GM12873 (cell line): ENCODE measurements at regions not wholly inside any gene's neighbourhood (a gene's known extent, or its start where the extent isn't known, plus 50 kb on each side); places are given as distances from the start of the nearest gene placed in this dataset.

Experiments used
- TF ChIP-seq, protein P1 (sequence below): IDR thresholded peaks from 2 replicates; pipeline ENCODE4 v1.5.1; 2012; ENCODE audit warnings: low read depth, mild to moderate bottlenecking, moderate library complexity, low read length, control low read depth; ENCODE audit not compliant: insufficient read depth; ENCODE audit errors: missing control alignments

DNA sequence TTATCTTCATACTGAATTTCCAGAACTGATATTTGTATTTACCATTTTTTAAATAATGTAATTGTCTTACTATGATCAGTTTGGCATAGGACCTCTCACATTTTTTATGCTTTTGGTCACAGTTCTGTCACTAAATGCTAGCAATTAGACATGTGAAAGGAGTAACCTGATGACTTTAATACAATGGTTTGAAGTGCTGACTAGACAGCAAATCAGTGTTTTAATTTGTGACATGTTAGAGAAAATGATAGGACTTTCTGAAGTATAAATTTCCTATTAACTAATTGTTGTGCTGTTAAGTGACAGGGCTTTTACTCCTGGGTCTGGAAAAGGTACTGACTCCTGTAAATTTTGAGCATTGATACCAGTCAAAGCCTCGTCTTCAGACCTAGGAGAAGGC, 117.5 kb downstream of the ZNF330 start:
- TF ChIP-seq, protein P1, sequence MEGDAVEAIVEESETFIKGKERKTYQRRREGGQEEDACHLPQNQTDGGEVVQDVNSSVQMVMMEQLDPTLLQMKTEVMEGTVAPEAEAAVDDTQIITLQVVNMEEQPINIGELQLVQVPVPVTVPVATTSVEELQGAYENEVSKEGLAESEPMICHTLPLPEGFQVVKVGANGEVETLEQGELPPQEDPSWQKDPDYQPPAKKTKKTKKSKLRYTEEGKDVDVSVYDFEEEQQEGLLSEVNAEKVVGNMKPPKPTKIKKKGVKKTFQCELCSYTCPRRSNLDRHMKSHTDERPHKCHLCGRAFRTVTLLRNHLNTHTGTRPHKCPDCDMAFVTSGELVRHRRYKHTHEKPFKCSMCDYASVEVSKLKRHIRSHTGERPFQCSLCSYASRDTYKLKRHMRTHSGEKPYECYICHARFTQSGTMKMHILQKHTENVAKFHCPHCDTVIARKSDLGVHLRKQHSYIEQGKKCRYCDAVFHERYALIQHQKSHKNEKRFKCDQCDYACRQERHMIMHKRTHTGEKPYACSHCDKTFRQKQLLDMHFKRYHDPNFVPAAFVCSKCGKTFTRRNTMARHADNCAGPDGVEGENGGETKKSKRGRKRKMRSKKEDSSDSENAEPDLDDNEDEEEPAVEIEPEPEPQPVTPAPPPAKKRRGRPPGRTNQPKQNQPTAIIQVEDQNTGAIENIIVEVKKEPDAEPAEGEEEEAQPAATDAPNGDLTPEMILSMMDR, result no peak

DNA sequence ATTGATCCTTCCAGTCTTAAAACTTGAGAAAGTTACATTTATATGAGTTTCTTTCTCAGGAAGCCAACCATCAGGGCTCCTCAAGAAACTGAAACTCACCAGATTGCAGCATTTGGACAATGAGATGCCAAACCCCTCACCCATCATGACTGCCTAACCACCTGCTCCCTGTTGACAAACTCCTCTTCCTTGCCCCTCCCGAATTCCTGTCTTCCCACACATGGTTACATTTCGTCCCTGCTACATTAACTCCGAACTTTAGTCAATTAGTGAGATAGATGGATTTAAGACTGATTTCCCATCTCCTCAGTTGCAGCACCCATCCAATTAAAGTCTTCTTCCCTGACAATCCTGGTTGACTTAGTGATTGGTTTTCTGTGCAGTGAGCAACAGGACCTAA, 118.7 kb downstream of the ZNF330 start:
- TF ChIP-seq, protein P1, result no peak

DNA sequence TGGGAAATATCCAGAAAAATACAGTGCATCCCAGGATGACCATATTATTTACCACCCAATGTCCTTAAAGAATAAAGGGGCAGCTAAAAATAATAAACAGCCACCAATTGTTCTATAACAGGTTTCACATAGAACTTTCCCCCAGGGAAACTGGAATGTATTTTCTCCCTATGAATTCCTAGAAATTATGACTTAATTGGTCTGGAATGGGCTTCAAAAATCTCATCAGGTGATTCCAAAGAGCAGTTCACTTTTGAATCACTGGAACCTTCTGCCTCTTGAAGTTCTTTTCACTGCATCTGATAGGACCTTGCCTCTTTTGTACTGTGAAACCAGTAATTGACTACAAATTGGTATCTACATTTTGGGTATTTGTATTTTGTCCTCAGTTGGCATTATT, 119.3 kb downstream of the ZNF330 start:
- TF ChIP-seq, protein P1, result no peak

DNA sequence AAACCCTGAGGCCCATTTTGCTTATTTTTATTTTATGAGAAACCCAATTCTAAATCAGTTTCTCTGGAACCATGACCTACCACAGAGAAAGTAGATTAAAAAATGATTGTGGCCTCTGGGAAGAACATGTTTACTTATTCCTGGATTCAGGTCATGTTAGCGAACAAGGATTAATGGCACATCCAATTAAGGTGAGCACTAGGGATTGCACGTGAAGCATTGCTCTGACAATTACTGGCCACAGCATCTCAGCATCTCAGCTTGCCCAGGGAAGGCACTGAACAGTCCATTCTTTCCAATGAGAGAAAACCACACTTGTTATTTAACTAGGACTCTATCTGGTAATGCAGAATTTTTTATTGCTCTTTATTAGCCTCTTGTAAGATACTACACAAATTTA, 119.8 kb downstream of the ZNF330 start:
- TF ChIP-seq, protein P1, result no peak

DNA sequence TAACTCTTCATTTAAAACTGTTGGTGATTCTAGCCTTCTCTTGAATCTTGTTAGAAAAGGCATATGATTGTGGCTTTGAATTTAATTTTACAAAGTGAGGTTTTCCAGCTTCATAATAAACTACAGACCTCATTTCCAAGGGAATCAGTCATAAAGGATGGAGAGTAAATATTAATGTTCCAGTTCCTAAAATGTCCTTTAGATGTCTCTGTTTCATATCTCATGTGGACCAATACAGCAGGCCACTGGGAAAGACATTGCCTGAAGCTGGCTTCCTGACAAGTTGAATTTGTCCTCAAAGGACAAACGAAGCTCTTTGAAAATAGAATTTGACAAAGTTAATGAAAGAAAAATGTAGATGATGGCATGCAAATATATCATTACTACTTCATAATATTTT, 125.4 kb downstream of the ZNF330 start:
- TF ChIP-seq, protein P1, result peak; percentile 37

DNA sequence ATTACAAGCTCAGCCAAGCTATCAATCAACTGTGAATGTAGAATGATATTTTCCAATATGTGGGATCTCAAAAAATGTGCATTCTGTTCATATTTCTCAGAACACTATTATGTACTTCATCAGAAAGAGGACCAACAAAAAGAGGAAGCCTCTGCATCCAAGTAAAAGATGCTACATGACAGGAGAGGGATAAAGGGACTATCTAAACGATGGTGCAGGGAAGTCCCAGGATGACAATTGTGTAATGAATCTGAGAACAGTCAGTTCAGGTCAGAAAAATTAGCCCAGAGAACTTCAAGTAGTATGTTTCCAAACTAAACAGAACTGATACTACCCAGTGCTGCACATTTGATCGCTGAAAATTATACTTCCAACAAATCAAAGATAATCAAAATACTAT, 127.0 kb downstream of the ZNF330 start:
- TF ChIP-seq, protein P1, result no peak

DNA sequence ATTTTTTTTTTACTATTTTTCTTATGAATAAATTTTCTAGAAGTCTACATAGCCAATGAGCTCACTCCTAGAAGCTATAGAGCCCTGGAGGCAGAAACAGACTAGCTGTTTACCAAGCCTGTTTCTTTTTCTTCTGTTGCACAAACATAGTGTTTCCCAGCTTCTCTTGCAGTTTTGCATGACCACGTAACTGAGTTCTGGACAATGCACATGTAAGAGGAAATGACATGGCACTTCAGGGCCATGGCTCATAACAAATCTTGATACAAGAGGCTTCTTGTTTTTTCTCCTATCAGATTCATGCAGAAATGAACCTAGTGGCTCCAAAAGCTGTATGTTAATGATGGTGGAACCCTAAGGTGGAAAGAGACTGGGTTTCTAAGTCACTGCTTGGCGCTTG, 127.4 kb downstream of the ZNF330 start:
- TF ChIP-seq, protein P1, result no peak
